K562 (cell line): ENCODE measurements at regions not wholly inside any gene's neighbourhood (a gene's known extent, or its start where the extent isn't known, plus 50 kb on each side); places are given as distances from the start of the nearest gene placed in this dataset.

Experiments used
- ATAC-seq: fragments of 200-7000 bp; cut with Tn5 transposase; 3 replicates; pipeline ENCODE4 v1.9.1; 2020; ENCODE audit warnings: moderate library complexity
- BruUV-seq: library from RNA; stranded (reverse); fragments of 400-500 nt; replicated peaks from 2 replicates; lab custom pipeline; 2021; lab: Mats Ljungman, UMichigan
- CTCF ChIA-PET: fragments of 300-600 bp; formaldehyde crosslinking; extraction: SDS; loops from one replicate; lab custom pipeline; 2021; ENCODE audit warnings: low intra/inter-chr PET ratio; lab: Yijun Ruan, JAX
- POLR2A ChIA-PET: fragments of 300-600, 350-650 bp; sonication (Branson Sonifier 250); formaldehyde crosslinking; extraction: SDS; loops from one replicate; lab custom pipeline; 2021; ENCODE audit warnings: antibody characterized with exemption, inconsistent platforms; lab: Yijun Ruan, JAX
- DNase-seq, 4 experiments: peaks; one replicate each; pipeline versions ENCODE4 v3.0.0 to v3.0.0-alpha.2; 2011 to 2018; ENCODE audit warnings: low spot score in 3 of 4, mixed read lengths in 3 of 4; ENCODE audit errors: extremely low read depth in 1 of 4
- FAIRE-seq: peaks from 2 replicates; lab custom pipeline; 2011; peaks lifted over from hg19 to GRCh38; lab: Jason Lieb, UNC
- H2AFZ ChIP-seq: 2 replicates; pipeline ENCODE4 v1.6.0; 2011; ENCODE audit warnings: low read depth, low read length, control low read depth, inconsistent platforms
- H3K27ac ChIP-seq: fragments of 200-600 bp; 3 replicates; pipeline ENCODE4 v1.8.0; 2011; ENCODE audit warnings: low read depth, mild to moderate bottlenecking, control low read depth, inconsistent platforms, low read length, moderate library complexity, mixed read lengths; ENCODE audit errors: extremely low read depth
- H3K27me3 ChIP-seq, 2 experiments: fragments of 300-600 bp in 1 of 2; 2 replicates in 1 of 2; 3 replicates in 1 of 2; pipeline versions ENCODE4 v1.6.0 to v1.8.0; 2011; ENCODE audit warnings: inconsistent platforms in 2 of 2, low read length in 2 of 2, mild to moderate bottlenecking in 1 of 2, mixed read lengths in 1 of 2, moderate library complexity in 1 of 2; ENCODE audit not compliant: control insufficient read depth in 2 of 2, insufficient read depth in 2 of 2
- H3K36me3 ChIP-seq: fragments of 300-600 bp; 3 replicates; pipeline ENCODE4 v1.8.0; 2011; ENCODE audit warnings: mild to moderate bottlenecking, low read length, inconsistent platforms; ENCODE audit not compliant: control insufficient read depth, insufficient read depth
- H3K4me1 ChIP-seq, 2 experiments: fragments of 200-600 bp in 1 of 2; replicated peaks in 1 of 2; 2 replicates in 1 of 2; 3 replicates in 1 of 2; pipeline versions ENCODE4 v1.5.1 to v1.8.0; 2011; ENCODE audit warnings: inconsistent platforms in 2 of 2, low read length in 2 of 2, mild to moderate bottlenecking in 1 of 2, mixed read lengths in 1 of 2, moderate library complexity in 1 of 2; ENCODE audit not compliant: control insufficient read depth in 2 of 2, insufficient read depth in 2 of 2
- H3K4me2 ChIP-seq: 2 replicates; pipeline ENCODE4 v1.6.1; 2011; ENCODE audit warnings: low read length, control low read depth, inconsistent platforms, mixed read lengths; ENCODE audit not compliant: insufficient read depth
- H3K4me3 ChIP-seq: fragments of 200-600 bp; sonication (generic), shearing (Covaris generic); 2 replicates; pipeline ENCODE4 v1.5.1; 2016; ENCODE audit warnings: control low read depth, inconsistent platforms
- H3K79me2 ChIP-seq: fragments of 200-600 bp; 3 replicates; pipeline ENCODE4 v1.8.0; 2011; ENCODE audit warnings: low read length, inconsistent platforms; ENCODE audit not compliant: control insufficient read depth, insufficient read depth
- H3K9ac ChIP-seq, 2 experiments: 2 replicates each; pipeline versions ENCODE4 v1.6.0 to v1.6.1; 2011; ENCODE audit warnings: low read depth in 2 of 2, low read length in 2 of 2, control low read depth in 1 of 2, inconsistent platforms in 1 of 2, mild to moderate bottlenecking in 1 of 2, mixed read lengths in 1 of 2; ENCODE audit not compliant: insufficient read depth in 1 of 2
- H3K9me1 ChIP-seq: one replicate; pipeline ENCODE4 v1.6.0; 2011; ENCODE audit warnings: inconsistent platforms, mild to moderate bottlenecking, low read length, moderate library complexity; ENCODE audit not compliant: control insufficient read depth, insufficient read depth
- H3K9me3 ChIP-seq: replicated peaks from 2 replicates; pipeline ENCODE4 v1.5.1; 2011; ENCODE audit warnings: low read depth, low read length, inconsistent platforms; ENCODE audit not compliant: control insufficient read depth, insufficient read depth
- H4K20me1 ChIP-seq: replicated peaks from 2 replicates; pipeline ENCODE4 v1.6.1; 2011; ENCODE audit warnings: low read length, inconsistent platforms, mixed read lengths; ENCODE audit not compliant: control insufficient read depth, insufficient read depth
- CHD1 ChIP-seq: fragments of 200-600 bp; sonication (generic); IDR thresholded peaks from one replicate; pipeline ENCODE4 v1.6.1; 2012; ENCODE audit warnings: mild to moderate bottlenecking, moderate library complexity, low read length, inconsistent platforms
- CHD4 ChIP-seq: fragments of 200-600 bp; sonication (generic); IDR thresholded peaks from 3 replicates; pipeline ENCODE4 v1.6.1; 2012; ENCODE audit warnings: low read depth, mild to moderate bottlenecking, mixed read lengths, low read length, inconsistent platforms; ENCODE audit not compliant: insufficient read depth, insufficient replicate concordance, poor library complexity, severe bottlenecking
- L3MBTL2 ChIP-seq: fragments of 450-650 bp; IDR thresholded peaks from 2 replicates; pipeline ENCODE4 v1.6.1; 2016; ENCODE audit warnings: mild to moderate bottlenecking, moderate library complexity
- MTA3 ChIP-seq: fragments of 450-650 bp; formaldehyde crosslinking; IDR thresholded peaks from 2 replicates; pipeline ENCODE4 v1.6.1; 2017; ENCODE audit warnings: mild to moderate bottlenecking, borderline replicate concordance
- PTBP1 ChIP-seq: fragments of 200-400 bp; formaldehyde crosslinking; IDR thresholded peaks from 2 replicates; pipeline ENCODE4 v1.6.1; 2017; ENCODE audit warnings: low read depth, low read length
- RBM34 ChIP-seq: fragments of 200-400 bp; formaldehyde crosslinking; IDR thresholded peaks from 2 replicates; pipeline ENCODE4 v1.6.1; 2018; ENCODE audit warnings: low read length, borderline replicate concordance; ENCODE audit not compliant: insufficient read depth
- SMAD4 ChIP-seq: fragments of 250-450 bp; sonication (Bioruptor Pico); conservative IDR thresholded peaks from 2 replicates; pipeline ENCODE4 v1.8.0; 2021; ENCODE audit warnings: inconsistent platforms, mild to moderate bottlenecking, moderate library complexity
- SNRNP70 ChIP-seq: fragments of 200-400 bp; formaldehyde crosslinking; optimal IDR thresholded peaks from 2 replicates; pipeline ENCODE3; 2017; ENCODE audit warnings: low read depth, low read length
- SRF ChIP-seq, 2 experiments: fragments of 250-450, 450-650 bp in 1 of 2; sonication (Bioruptor Pico) in 1 of 2; sonication (generic) in 1 of 2; formaldehyde crosslinking; IDR thresholded peaks; 2 replicates each; pipeline versions ENCODE4 v1.5.0 to v1.5.1; 2020 to 2022; ENCODE audit warnings: mild to moderate bottlenecking in 1 of 2, missing genetic modification reagents in 1 of 2
- STAT5B ChIP-seq: fragments of 250-450 bp; sonication (Bioruptor Pico); IDR thresholded peaks from 2 replicates; pipeline ENCODE4 v1.8.0; 2021; ENCODE audit warnings: mild to moderate bottlenecking, inconsistent platforms
- ZC3H11A ChIP-seq: IDR thresholded peaks from 2 replicates; pipeline ENCODE4 v1.6.1; 2012; ENCODE audit warnings: low read depth, low read length, improper control_type of control experiment
- ZHX1 ChIP-seq: fragments of 150-350 bp; conservative IDR thresholded peaks from 2 replicates; pipeline ENCODE4 v1.6.1; 2014; ENCODE audit warnings: low read length
- ZNF512 ChIP-seq: IDR thresholded peaks from 2 replicates; pipeline ENCODE4 v1.6.1; 2016; ENCODE audit warnings: missing genetic modification characterization, missing compliant biosample characterization
- ZNF764 ChIP-seq: fragments of 250-450 bp; sonication (Bioruptor Pico); IDR thresholded peaks from 2 replicates; pipeline ENCODE4 v1.4.0; 2020; ENCODE audit warnings: low read depth, mild to moderate bottlenecking, moderate library complexity
- ZNF780A ChIP-seq: fragments of 250-450 bp; sonication (Bioruptor Pico); IDR thresholded peaks from 2 replicates; pipeline ENCODE4 v1.5.0; 2021; ENCODE audit warnings: mild to moderate bottlenecking
- WGBS: fragments of 100-300 bp; shearing (Covaris generic); methylation state at CpG from one replicate; pipeline ENCODE4 v1.1.6; 2016; ENCODE audit warnings: low coverage, mixed read lengths; ENCODE audit not compliant: insufficient coverage; ENCODE audit errors: missing lambda C conversion rate; 5-methylcytosine and 5-hydroxymethylcytosine counted together
- in situ Hi-C: fragments of 300-500 bp; cut with MboI; formaldehyde crosslinking; loops from 4 replicates; pipeline ENCODE4 v1.15.0; 2018; ENCODE audit warnings: inconsistent platforms, mixed read lengths
- intact Hi-C: fragments of 100-400 bp; cut with micrococcal nuclease; formaldehyde crosslinking; loops from 2 replicates; pipeline ENCODE4 v1.14.2; 2022

- FAIRE-seq: no peak
- intact Hi-C loops: no loop called here
Observed at GRCh38 chr1:5794279-5794678, 197.9 kb downstream of the NPHP4 start.

GRCh38 chr1:5793516-5793915 is 198.7 kb downstream of the NPHP4 start:
- H3K4me2 ChIP-seq: no peak overlapping the region
- H3K9ac ChIP-seq: no peak overlapping the region; a peak in 1 of 4 replicates
- H3K9me3 ChIP-seq: no peaks in the 10 kb centered on the region
- no peaks in the 10 kb centered on the region for H3K36me3 ChIP-seq
- WGBS: 0% methylated on average over 3 of the region's 4 CpGs
- in situ Hi-C loops (no loop called here), intact Hi-C loops (no loop called here)
- ChIA-PET POLR2A (interaction anchor here (0.6 kb wide), 1 partner anchor 889 kb away, joined by 3 read pairs; no protein-coding TSS in a partner anchor), CTCF (interaction anchor here (0.7 kb wide), 1 partner anchor 387 kb away, joined by 3 read pairs; no protein-coding TSS in a partner anchor)
- H3K27me3 ChIP-seq: peaks cover 5 to 23% of the 10 kb centered on the region in 2 experiments; a peak in 4 of 5 replicates
- H4K20me1 ChIP-seq: no peaks in the 10 kb centered on the region
- H3K4me3 ChIP-seq: no peak overlapping the region
- no peaks in the 10 kb centered on the region for H3K4me1 ChIP-seq
- no peaks in the 10 kb centered on the region for H3K9me1 ChIP-seq
- no peak for ATAC-seq
- no peaks in the 10 kb centered on the region for H3K79me2 ChIP-seq
- no peak overlapping the region for H3K27ac ChIP-seq
- FAIRE-seq: no peak
- no peak for DNase-seq
- H2AFZ ChIP-seq: no peak overlapping the region
- no TSS peak for BruUV-seq
- TF ChIP-seq ZHX1 (no peak), CHD1 (no peak), SNRNP70 (no peak), ZNF512 (tag) (no peak), CHD4 (no peak), ZC3H11A (no peak), SMAD4 (no peak), ZNF780A (no peak), STAT5B (CRISPR knock-in tag) (no peak), MTA3 (no peak), ZNF764 (CRISPR knock-in tag) (no peak)

More at GRCh38 chr1:5794279-5794678, 197.9 kb downstream of the NPHP4 start:
- Histone ChIP-seq H3K27ac (no peak overlapping the region), H3K27me3 (peaks cover 9 to 25% of the 10 kb centered on the region in 2 experiments; a peak in 4 of 5 replicates), H3K9me1 (no peaks in the 10 kb centered on the region), H2AFZ (no peak overlapping the region), H3K4me2 (no peak overlapping the region), H3K9me3 (no peaks in the 10 kb centered on the region), H3K4me1 (no peaks in the 10 kb centered on the region), H3K9ac (no peak overlapping the region), H3K4me3 (no peak overlapping the region), H3K36me3 (no peaks in the 10 kb centered on the region), H3K79me2 (no peaks in the 10 kb centered on the region), H4K20me1 (no peaks in the 10 kb centered on the region)
- in situ Hi-C loops: no loop called here
- ATAC-seq (no peak), DNase-seq (no peak)
- no TSS peak for BruUV-seq
- WGBS: 2% methylated on average over 7 of the region's 7 CpGs
- CTCF ChIA-PET: no interaction called here
- no peak for TF ChIP-seq PTBP1
- TF ChIP-seq SRF (CRISPR knock-in tag; IDR thresholded peaks at IDR 0.05): no peak
- no peak for TF ChIP-seq L3MBTL2
- no peak for TF ChIP-seq RBM34
- POLR2A ChIA-PET: no interaction called here
